Esophagus squamous epithelium (tissue), 5 donors: ENCODE measurements at regions not wholly inside any gene's neighbourhood (a gene's known extent, or its start where the extent isn't known, plus 50 kb on each side); places are given as distances from the start of the nearest gene placed in this dataset.

Experiments used
- DNase-seq: peaks from one replicate; lab custom pipeline; 2025; lab: John Stamatoyannopoulos, UW
- H3K27ac ChIP-seq, 4 donors: fragments of 200-600 bp; sonication (generic); one replicate each; pipeline ENCODE4 v1.5.1; 2016 to 2019; ENCODE audit warnings: mild to moderate bottlenecking in 1 of 4
- H3K27me3 ChIP-seq, 4 donors: fragments of 200-600 bp; sonication (generic); 1 replicate in 3 of 4; 2 replicates in 1 of 4; pipeline versions ENCODE4 v1.5.1 to v1.6.0; 2017 to 2021; ENCODE audit warnings: antibody characterized with exemption in 1 of 4
- H3K36me3 ChIP-seq, 3 donors: fragments of 200-600 bp; sonication (generic); one replicate each; pipeline ENCODE4 v1.5.1; 2016 to 2019
- H3K4me1 ChIP-seq, 3 donors: fragments of 200-600 bp; sonication (generic); one replicate each; pipeline ENCODE4 v1.5.1; 2017 to 2019
- H3K4me3 ChIP-seq, 4 donors: fragments of 200-600 bp; sonication (generic); 1 replicate in 3 of 4; 2 replicates in 1 of 4; pipeline ENCODE4 v1.5.1; 2016 to 2019; ENCODE audit warnings: mild to moderate bottlenecking in 2 of 4, moderate library complexity in 1 of 4
- H3K9me3 ChIP-seq, 3 donors: fragments of 200-600 bp; sonication (generic); one replicate each; pipeline ENCODE4 v1.5.1; 2016 to 2019
- CTCF ChIP-seq, 6 experiments: fragments of 450-650 bp in 4 of 6; fragments of 200-600 bp in 2 of 6; sonication (generic) in 2 of 6; IDR thresholded peaks; one replicate each; pipeline ENCODE4 v1.5.1; 2016 to 2019; ENCODE audit warnings: antibody characterized with exemption in 6 of 6, mild to moderate bottlenecking in 4 of 6, moderate library complexity in 4 of 6
- POLR2A ChIP-seq, 4 donors: fragments of 450-650 bp; IDR thresholded peaks; one replicate each; pipeline ENCODE4 v1.6.1; 2017; ENCODE audit warnings: antibody characterized with exemption in 4 of 4, mild to moderate bottlenecking in 4 of 4, moderate library complexity in 3 of 4
- WGBS, 2 donors: methylation state at CpG; one replicate each; pipeline ENCODE4 v1.1.5; 2018; 5-methylcytosine and 5-hydroxymethylcytosine counted together
- intact Hi-C: fragments of 100-400 bp; cut with DNase I; formaldehyde crosslinking; loops from one replicate; pipeline ENCODE4 v1.15.0; 2022
- donor health status: DM: yes; HTN: yes; CAD: no.

- no peaks in the 10 kb centered on the region for H3K27me3 ChIP-seq
- no peaks in the 10 kb centered on the region for H3K36me3 ChIP-seq
- no peaks in the 10 kb centered on the region for H3K4me1 ChIP-seq
- H3K9me3 ChIP-seq: no peaks in the 10 kb centered on the region
- 55 to 65% methylated on average over 2 of the region's 5 CpGs for WGBS, 2 donors
- TF ChIP-seq CTCF (IDR thresholded peaks at IDR 0.05): no peak
- TF ChIP-seq POLR2A (IDR thresholded peaks at IDR 0.05): no peak
- no peak overlapping the region for H3K4me3 ChIP-seq
- DNase-seq: no peak
- no peak overlapping the region for H3K27ac ChIP-seq
- intact Hi-C loops: no loop called here
Measured at GRCh38 chr18:73283788-73284187, 416.0 kb upstream of the NETO1 start.

GRCh38 chr18:73283032-73283431 lies 415.2 kb upstream of the NETO1 start:
- intact Hi-C loops: no loop called here
- TF ChIP-seq POLR2A (IDR thresholded peaks at IDR 0.05) (no peak), CTCF (IDR thresholded peaks at IDR 0.05) (no peak)
- peaks cover 0 to 7% (median 0%) of the 10 kb centered on the region in 3 donors for H3K9me3 ChIP-seq
- H3K4me3 ChIP-seq: no peak overlapping the region
- no peaks in the 10 kb centered on the region for H3K27me3 ChIP-seq
- no peaks in the 10 kb centered on the region for H3K4me1 ChIP-seq
- no peak for DNase-seq
- no peak overlapping the region for H3K27ac ChIP-seq
- no peaks in the 10 kb centered on the region for H3K36me3 ChIP-seq
- 78 to 82% methylated on average over 2 of the region's 2 CpGs for WGBS, 2 donors

GRCh38 chr18:73279498-73279897 lies 411.7 kb upstream of the NETO1 start:
- no peak for TF ChIP-seq CTCF (IDR thresholded peaks at IDR 0.05)
- no peak for TF ChIP-seq POLR2A (IDR thresholded peaks at IDR 0.05)
- DNase-seq: no peak

GRCh38 chr18:73274812-73275621 lies 407.2 kb upstream of the NETO1 start:
- intact Hi-C loops: no loop called here
- no peak overlapping the region for H3K4me3 ChIP-seq
- no peak overlapping the region for H3K27ac ChIP-seq
- no peaks in the 10 kb centered on the region for H3K4me1 ChIP-seq
- WGBS, 2 donors: 82% methylated on average over 9 of the region's 9 CpGs
- TF ChIP-seq CTCF (IDR thresholded peaks at IDR 0.05) (no peak), POLR2A (IDR thresholded peaks at IDR 0.05) (no peak)
- H3K36me3 ChIP-seq: no peaks in the 10 kb centered on the region
- no peak for DNase-seq
- peaks cover 0 to 7% (median 0%) of the 10 kb centered on the region in 3 donors for H3K9me3 ChIP-seq
- no peaks in the 10 kb centered on the region for H3K27me3 ChIP-seq

More at GRCh38 chr18:73279498-73279897, 411.7 kb upstream of the NETO1 start:
- no peaks in the 10 kb centered on the region for H3K27me3 ChIP-seq
- no peak overlapping the region for H3K27ac ChIP-seq
- intact Hi-C loops: no loop called here
- no peaks in the 10 kb centered on the region for H3K36me3 ChIP-seq
- 75 to 95% methylated on average over 7 to 11 of the region's 11 CpGs for WGBS, 2 donors
- H3K4me1 ChIP-seq: no peaks in the 10 kb centered on the region
- H3K4me3 ChIP-seq: no peak overlapping the region
- peaks cover 0 to 7% (median 0%) of the 10 kb centered on the region in 3 donors for H3K9me3 ChIP-seq

GRCh38 chr18:73270920-73271634 lies 403.3 kb upstream of the NETO1 start:
- H3K4me1 ChIP-seq: no peaks in the 10 kb centered on the region
- TF ChIP-seq CTCF (IDR thresholded peaks at IDR 0.05) (no peak), POLR2A (IDR thresholded peaks at IDR 0.05) (no peak)
- H3K27ac ChIP-seq: no peak overlapping the region
- no peak overlapping the region for H3K4me3 ChIP-seq
- DNase-seq: no peak
- intact Hi-C loops: no loop called here
- no peaks in the 10 kb centered on the region for H3K9me3 ChIP-seq
- H3K27me3 ChIP-seq: no peaks in the 10 kb centered on the region
- 52 to 60% methylated on average over 10 of the region's 10 CpGs for WGBS, 2 donors
- no peaks in the 10 kb centered on the region for H3K36me3 ChIP-seq
